GM18951 (cell line): ENCODE measurements at regions not wholly inside any gene's neighbourhood (a gene's known extent, or its start where the extent isn't known, plus 50 kb on each side); places are given as distances from the start of the nearest gene placed in this dataset.

Experiments used
- POLR2A ChIP-seq: IDR thresholded peaks from 4 replicates; pipeline ENCODE4 v1.6.1; 2011; ENCODE audit warnings: mild to moderate bottlenecking; ENCODE audit not compliant: insufficient read length, insufficient read depth; ENCODE audit errors: extremely low read depth
- in situ Hi-C: fragments of 300-500 bp; cut with MboI; formaldehyde crosslinking; loops from one replicate; pipeline ENCODE4 v1.12.0; 2022; ENCODE audit warnings: low sequenced_read_pairs, mixed read lengths, inconsistent platforms; ENCODE audit not compliant: unreplicated experiment

DNA sequence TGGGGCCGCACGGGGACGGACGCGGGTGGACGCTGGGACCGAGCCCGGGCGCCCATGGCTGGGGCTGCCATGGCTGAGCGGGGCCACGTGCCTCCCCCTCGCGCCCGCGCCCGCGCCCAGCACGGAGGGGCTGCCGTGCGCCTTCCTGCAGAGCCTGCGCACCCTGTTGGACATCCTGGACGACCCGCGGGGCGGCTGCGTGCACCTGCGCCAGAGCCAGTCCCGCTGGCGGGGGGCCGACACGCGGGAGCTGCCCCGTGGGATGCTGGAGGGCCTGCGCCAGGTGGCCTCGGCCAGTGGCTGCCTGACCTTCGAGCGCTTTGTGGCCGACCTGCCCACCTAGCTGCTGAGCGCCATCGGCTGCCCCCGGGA is 72.5 kb upstream of the KCTD7 start:
- TF ChIP-seq POLR2A = no peak
- in situ Hi-C loops = loop anchor here (25.0 kb wide), 1 partner anchor 231 kb away; no protein-coding TSS in a partner anchor

GRCh38 chr7:66556549-66557213 is 72.0 kb upstream of the KCTD7 start:
- in situ Hi-C loops = loop anchor here (25.0 kb wide), 1 partner anchor 231 kb away; no protein-coding TSS in a partner anchor
- TF ChIP-seq POLR2A = no peak

GRCh38 chr7:66557214-66558200 is 71.2 kb upstream of the KCTD7 start:
- no peak for TF ChIP-seq POLR2A
- in situ Hi-C loops = loop anchor here (25.0 kb wide), 1 partner anchor 230 kb away; no protein-coding TSS in a partner anchor

DNA sequence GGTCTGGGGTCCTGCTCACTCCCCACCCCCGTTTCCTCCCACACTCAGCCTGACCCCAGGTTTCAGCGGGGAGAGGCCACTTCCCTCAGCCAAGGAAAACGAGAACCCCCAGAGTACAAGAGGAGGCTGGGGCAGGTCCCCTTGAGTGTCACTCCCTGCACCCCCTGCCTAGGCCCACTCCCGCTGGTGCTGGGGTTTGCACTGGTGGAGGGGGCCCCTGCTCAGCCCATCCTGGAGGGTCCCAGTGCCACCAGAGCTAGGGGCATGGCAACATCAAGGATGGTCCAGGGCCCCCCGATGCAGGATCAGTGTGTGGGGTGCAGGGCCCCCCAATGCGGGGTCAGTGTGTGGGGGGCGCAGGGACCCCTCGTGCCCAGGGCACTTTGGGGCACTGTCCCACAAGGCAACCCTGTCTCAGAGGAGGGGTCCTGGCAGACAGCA is 70.5 kb upstream of the KCTD7 start:
- TF ChIP-seq POLR2A = no peak
- in situ Hi-C loops = loop anchor here (25.0 kb wide), 1 partner anchor 229 kb away; no protein-coding TSS in a partner anchor

- TF ChIP-seq POLR2A = no peak
- in situ Hi-C loops = loop anchor here (25.0 kb wide), 1 partner anchor 228 kb away; no protein-coding TSS in a partner anchor
Observed at GRCh38 chr7:66558660-66559465, 69.8 kb upstream of the KCTD7 start.

DNA sequence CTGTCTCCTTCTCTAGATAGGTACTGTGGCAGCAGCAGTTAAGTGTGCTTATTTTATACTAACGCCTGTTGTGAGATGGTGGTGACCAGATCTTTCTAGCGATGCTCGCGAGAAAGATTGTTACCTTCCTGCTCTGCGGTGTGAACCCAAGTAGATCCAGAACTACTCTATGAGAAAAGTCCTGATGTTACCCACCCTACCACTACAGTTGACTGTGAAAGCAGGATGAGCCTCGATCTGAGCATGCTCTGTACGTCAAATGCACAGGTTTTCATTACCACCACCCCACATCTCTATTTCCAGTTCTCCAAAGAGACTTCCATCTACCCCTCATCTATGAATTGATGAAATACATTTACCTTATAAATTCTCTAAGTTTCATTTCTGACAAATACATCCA is 64.6 kb upstream of the KCTD7 start:
- TF ChIP-seq POLR2A = no peak
- in situ Hi-C loops = loop anchor here (25.0 kb wide), 1 partner anchor 223 kb away; no protein-coding TSS in a partner anchor

GRCh38 chr7:66570179-66570578 is 58.5 kb upstream of the KCTD7 start:
- in situ Hi-C loops = loop anchor here (25.0 kb wide), 1 partner anchor 217 kb away; no protein-coding TSS in a partner anchor

DNA sequence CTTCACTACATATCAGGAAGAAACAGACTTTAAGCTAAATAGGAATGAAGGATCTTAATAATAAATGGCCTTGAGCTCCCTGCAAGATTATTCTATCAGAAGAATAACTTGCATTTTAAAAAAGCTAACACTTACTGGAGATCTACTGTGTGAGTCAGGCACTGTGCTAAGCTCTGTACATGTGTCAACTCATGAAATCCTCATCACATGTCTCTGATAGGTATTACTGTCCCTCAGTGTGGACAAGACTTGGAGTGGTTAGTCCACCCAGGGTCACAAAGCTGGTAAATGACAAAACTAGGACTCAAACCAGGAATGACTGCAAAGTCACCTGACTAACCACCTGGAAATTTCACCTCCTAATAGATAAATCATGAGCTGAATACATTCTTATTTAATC is 57.1 kb upstream of the KCTD7 start:
- TF ChIP-seq POLR2A = no peak

DNA sequence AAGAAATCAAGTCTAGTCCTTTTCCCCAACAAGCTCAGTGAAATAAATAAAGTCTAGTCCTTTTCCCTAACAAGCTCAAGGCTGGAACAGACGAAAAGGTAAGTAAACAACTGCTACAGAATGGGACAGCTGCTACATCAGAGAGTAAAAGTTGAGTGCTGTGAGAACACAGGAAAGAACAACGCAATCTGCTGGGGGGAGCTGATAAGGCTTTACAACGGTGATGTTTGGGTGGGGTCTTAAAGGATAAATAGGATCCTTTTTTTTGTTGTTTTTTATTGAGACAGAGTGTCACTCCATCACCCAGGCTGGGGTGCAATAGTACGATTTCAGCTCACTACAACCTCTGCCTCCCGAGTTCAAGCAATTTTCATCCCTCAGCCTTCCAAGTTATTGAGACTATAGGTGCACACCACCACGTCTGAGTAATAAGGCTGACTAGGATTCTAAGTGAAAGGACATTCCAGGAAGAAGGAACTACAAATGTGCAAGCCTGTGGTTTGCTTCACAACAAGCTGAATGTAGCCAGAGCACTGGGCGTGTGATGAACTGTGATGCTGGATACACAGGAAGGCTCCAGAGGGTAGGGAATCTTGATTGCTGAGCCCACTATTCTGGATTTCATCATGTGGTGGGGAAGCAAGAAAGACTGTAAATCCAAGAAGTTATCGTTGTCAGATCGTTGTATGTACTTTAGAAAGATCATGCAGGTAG is 54.7 kb upstream of the KCTD7 start:
- in situ Hi-C loops = loop anchor here (25.0 kb wide), 1 partner anchor 213 kb away; no protein-coding TSS in a partner anchor

More for the DNA sequence above, 57.1 kb upstream of the KCTD7 start:
- in situ Hi-C loops = loop anchor here (25.0 kb wide), 1 partner anchor 216 kb away; no protein-coding TSS in a partner anchor

DNA sequence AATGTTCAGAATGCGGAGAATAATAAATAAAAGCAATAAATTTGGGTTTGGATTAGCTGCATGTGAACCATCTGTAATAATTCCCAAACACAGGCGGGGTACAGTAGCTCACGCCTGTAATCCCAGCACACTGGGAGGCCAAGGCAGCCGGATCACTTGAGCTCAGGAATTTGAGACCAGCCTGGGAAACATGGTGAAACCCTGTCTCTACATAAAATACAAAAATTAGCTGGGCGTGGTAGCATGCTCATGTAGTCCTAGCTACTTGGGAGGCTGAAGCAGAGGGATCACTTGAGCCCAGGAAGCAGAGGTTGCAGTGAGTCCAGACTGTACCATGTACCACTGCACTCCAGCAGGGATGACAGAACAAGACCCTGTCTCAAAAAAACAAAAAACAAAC is 53.9 kb upstream of the KCTD7 start:
- in situ Hi-C loops = loop anchor here (25.0 kb wide), 1 partner anchor 213 kb away; no protein-coding TSS in a partner anchor

DNA sequence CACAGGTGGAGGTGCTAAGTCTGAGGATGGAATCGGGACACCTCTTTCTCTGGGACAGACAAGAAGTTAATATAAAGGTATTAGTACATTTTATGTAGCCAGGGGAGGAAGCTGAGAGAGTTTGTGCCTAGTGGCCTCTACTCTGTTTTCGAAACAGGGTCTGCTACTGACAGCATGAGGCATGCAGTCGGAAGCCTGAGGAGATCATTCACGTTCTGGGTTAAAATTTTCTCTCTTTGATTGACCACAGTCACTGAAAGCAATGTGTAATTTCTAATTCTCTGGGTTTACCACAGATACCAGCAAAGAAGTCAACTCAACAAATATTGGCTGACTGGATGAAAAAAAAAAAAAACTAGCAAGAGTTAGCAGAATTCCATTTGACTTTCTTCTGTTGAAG is 53.3 kb upstream of the KCTD7 start:
- in situ Hi-C loops = no loop called here
- no peak for TF ChIP-seq POLR2A

- in situ Hi-C loops = no loop called here
- no peak for TF ChIP-seq POLR2A
Observed at GRCh38 chr7:66576646-66577045, 52.0 kb upstream of the KCTD7 start.
